Caco-2 (cell line): ENCODE measurements at regions not wholly inside any gene's neighbourhood (a gene's known extent, or its start where the extent isn't known, plus 50 kb on each side); places are given as distances from the start of the nearest gene placed in this dataset.

ENCODE experiments used
- BruUV-seq: library from RNA; stranded (reverse); fragments of 400-500 nt; replicated peaks from 2 replicates; lab custom pipeline; 2021; lab: Mats Ljungman, UMichigan
- CTCF ChIA-PET: fragments of 300-600 bp; sonication (Branson Sonifier 250); formaldehyde crosslinking; loops from one replicate; lab custom pipeline; 2022; ENCODE audit warnings: antibody characterized with exemption; lab: Charles Lee
- POLR2A ChIA-PET: fragments of 300-600 bp; sonication (Branson Sonifier 250); formaldehyde crosslinking; loops from one replicate; lab custom pipeline; 2022; ENCODE audit warnings: antibody characterized with exemption; lab: Charles Lee
- DNase-seq, 2 experiments: peaks; one replicate each; pipeline versions ENCODE4 v3.0.0 to v3.0.0-alpha.2; 2020 to 2022
- H3K27me3 ChIP-seq: replicated peaks from 2 replicates; pipeline ENCODE4 v1.6.0; 2011; ENCODE audit warnings: low read length; ENCODE audit not compliant: control insufficient read depth, insufficient read depth
- H3K36me3 ChIP-seq: 2 replicates; pipeline ENCODE4 v1.5.1; 2011; ENCODE audit warnings: low read length; ENCODE audit not compliant: control insufficient read depth, insufficient read depth
- H3K4me1 ChIP-seq: fragments of 250-450 bp; sonication (Bioruptor Pico); 2 replicates; pipeline ENCODE4 v1.5.1; 2020; ENCODE audit warnings: mild to moderate bottlenecking
- H3K4me3 ChIP-seq: 2 replicates; pipeline ENCODE4 v1.5.1; 2011; ENCODE audit warnings: low read depth, mild to moderate bottlenecking, control low read depth, low read length
- H3K9me3 ChIP-seq: fragments of 250-450 bp; sonication (Bioruptor Pico); 2 replicates; pipeline ENCODE4 v1.5.1; 2020; ENCODE audit warnings: mild to moderate bottlenecking, moderate library complexity
- H3K27ac Mint-ChIP-seq: one replicate; pipeline ENCODE4 v1.8.0; 2022; ENCODE audit warnings: mixed read lengths; ENCODE audit not compliant: unreplicated experiment
- H3K27me3 Mint-ChIP-seq: one replicate; pipeline ENCODE4 v1.8.0; 2022; ENCODE audit warnings: mixed read lengths; ENCODE audit not compliant: insufficient read depth, unreplicated experiment
- H3K36me3 Mint-ChIP-seq: one replicate; pipeline ENCODE4 v1.8.0; 2022; ENCODE audit warnings: mild to moderate bottlenecking, mixed read lengths; ENCODE audit not compliant: insufficient read depth, unreplicated experiment
- H3K4me1 Mint-ChIP-seq: one replicate; pipeline ENCODE4 v1.8.0; 2022; ENCODE audit warnings: low read depth, mixed read lengths; ENCODE audit not compliant: unreplicated experiment
- H3K4me3 Mint-ChIP-seq: one replicate; pipeline ENCODE4 v1.8.0; 2022; ENCODE audit warnings: mild to moderate bottlenecking, moderate library complexity, mixed read lengths; ENCODE audit not compliant: unreplicated experiment
- H3K9me3 Mint-ChIP-seq: one replicate; pipeline ENCODE4 v1.8.0; 2022; ENCODE audit warnings: mixed read lengths; ENCODE audit not compliant: unreplicated experiment
- intact Hi-C: fragments of 100-400 bp; cut with micrococcal nuclease; formaldehyde crosslinking; loops from one replicate; pipeline ENCODE4 v1.10.0; 2022; ENCODE audit not compliant: unreplicated experiment
- TF ChIP-seq, protein P1 (sequence below), 2 experiments: fragments of 200-600 bp in 1 of 2; IDR thresholded peaks; 1 replicate in 1 of 2; 2 replicates in 1 of 2; pipeline versions ENCODE4 v1.5.1 to v1.8.0; 2011 to 2022; ENCODE audit warnings: antibody characterized with exemption in 1 of 2, control low read depth in 1 of 2, inconsistent platforms in 1 of 2, low read depth in 1 of 2, low read length in 1 of 2, mild to moderate bottlenecking in 1 of 2, moderate library complexity in 1 of 2; ENCODE audit not compliant: insufficient read depth in 1 of 2, severe bottlenecking in 1 of 2, unreplicated experiment in 1 of 2

DNA sequence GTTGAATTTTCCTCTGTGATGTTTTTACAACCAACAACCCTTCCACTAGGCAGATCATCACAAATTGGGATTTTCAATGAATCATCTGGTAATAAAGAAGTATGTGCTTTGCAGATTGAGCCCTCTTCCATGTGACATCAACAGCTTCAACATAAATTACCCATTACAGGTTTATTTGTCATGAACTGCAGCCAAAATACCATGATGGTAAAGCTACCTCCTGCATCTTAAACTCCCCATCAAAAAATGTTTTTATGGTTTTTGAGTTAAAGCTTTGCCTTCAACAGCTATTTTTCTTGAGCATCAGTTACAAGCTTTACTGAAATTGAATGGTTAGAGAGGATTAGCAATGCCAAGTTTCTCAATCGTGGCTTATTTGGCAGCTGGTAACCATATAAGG lies 211.4 kb upstream of the TUSC1 start:
- Mint-ChIP-seq H3K9me3 (no peaks in the 10 kb centered on the region), H3K4me3 (no peak overlapping the region), H3K27me3 (no peaks in the 10 kb centered on the region), H3K36me3 (no peaks in the 10 kb centered on the region), H3K4me1 (no peaks in the 10 kb centered on the region), H3K27ac (no peak overlapping the region)
- ChIA-PET CTCF (no interaction called here), POLR2A (no interaction called here)
- TF ChIP-seq, protein P1, sequence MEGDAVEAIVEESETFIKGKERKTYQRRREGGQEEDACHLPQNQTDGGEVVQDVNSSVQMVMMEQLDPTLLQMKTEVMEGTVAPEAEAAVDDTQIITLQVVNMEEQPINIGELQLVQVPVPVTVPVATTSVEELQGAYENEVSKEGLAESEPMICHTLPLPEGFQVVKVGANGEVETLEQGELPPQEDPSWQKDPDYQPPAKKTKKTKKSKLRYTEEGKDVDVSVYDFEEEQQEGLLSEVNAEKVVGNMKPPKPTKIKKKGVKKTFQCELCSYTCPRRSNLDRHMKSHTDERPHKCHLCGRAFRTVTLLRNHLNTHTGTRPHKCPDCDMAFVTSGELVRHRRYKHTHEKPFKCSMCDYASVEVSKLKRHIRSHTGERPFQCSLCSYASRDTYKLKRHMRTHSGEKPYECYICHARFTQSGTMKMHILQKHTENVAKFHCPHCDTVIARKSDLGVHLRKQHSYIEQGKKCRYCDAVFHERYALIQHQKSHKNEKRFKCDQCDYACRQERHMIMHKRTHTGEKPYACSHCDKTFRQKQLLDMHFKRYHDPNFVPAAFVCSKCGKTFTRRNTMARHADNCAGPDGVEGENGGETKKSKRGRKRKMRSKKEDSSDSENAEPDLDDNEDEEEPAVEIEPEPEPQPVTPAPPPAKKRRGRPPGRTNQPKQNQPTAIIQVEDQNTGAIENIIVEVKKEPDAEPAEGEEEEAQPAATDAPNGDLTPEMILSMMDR (IDR thresholded peaks at IDR 0.05; ENCODE audit: insufficient read depth in 1 of 2, low read depth in 1 of 2, low read length in 1 of 2, severe bottlenecking in 1 of 2, unreplicated experiment in 1 of 2) = no peak
- intact Hi-C loops = no loop called here
- Histone ChIP-seq H3K27me3 (no peaks in the 10 kb centered on the region), H3K9me3 (no peaks in the 10 kb centered on the region), H3K4me1 (no peaks in the 10 kb centered on the region), H3K36me3 (no peaks in the 10 kb centered on the region), H3K4me3 (no peak overlapping the region)
- DNase-seq = no peak
- BruUV-seq = no TSS peak

DNA sequence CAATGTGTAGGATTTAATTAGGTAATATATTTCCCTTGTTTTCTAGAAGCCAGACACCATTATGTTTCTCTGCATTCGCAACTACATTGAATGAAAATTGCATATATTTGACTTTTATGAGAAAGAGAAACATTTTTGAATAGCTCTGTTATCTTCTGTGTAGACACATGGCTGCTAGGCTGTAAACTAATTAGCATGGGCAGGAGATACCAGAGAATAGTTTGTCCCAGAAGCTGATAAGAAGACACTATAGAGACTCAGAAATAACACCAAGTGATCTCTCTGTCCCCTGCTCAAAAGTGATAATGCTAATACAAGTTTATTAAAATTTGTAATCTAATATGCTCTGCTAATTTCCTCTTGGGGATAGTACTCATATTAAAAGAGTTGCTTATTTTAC lies 198.0 kb upstream of the TUSC1 start:
- intact Hi-C loops = no loop called here
- H3K9me3 ChIP-seq = no peaks in the 10 kb centered on the region
- TF ChIP-seq, protein P1 (IDR thresholded peaks at IDR 0.05; ENCODE audit: insufficient read depth in 1 of 2, low read depth in 1 of 2, low read length in 1 of 2, severe bottlenecking in 1 of 2, unreplicated experiment in 1 of 2) = no peak
- Mint-ChIP-seq H3K27ac (no peak overlapping the region), H3K27me3 (no peaks in the 10 kb centered on the region), H3K4me1 (no peaks in the 10 kb centered on the region), H3K36me3 (no peaks in the 10 kb centered on the region), H3K4me3 (no peak overlapping the region), H3K9me3 (no peaks in the 10 kb centered on the region)
- no peaks in the 10 kb centered on the region for H3K36me3 ChIP-seq
- ChIA-PET POLR2A (no interaction called here), CTCF (no interaction called here)
- BruUV-seq = no TSS peak
- no peak overlapping the region for H3K4me3 ChIP-seq
- H3K4me1 ChIP-seq = no peaks in the 10 kb centered on the region
- no peaks in the 10 kb centered on the region for H3K27me3 ChIP-seq
- DNase-seq = no peak

DNA sequence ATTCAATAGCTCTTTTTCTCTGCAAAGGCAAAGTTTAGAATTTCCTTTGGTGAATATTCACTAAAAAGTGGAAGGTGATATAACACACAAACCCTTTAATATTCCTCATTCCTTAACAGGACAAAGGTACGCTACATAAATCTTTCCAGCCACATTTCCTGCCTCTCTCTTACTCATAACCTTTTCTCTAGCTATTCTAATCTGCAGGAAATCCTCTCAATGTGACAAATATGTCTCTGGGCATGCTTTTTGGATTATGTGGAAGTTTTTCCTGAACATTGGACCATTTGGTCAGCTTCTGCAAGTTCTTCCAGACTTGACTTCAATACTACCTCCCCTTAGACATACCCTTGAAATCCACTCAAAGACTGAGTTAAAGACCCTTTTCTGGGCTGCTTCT lies 186.3 kb upstream of the TUSC1 start:
- Histone ChIP-seq H3K36me3 (no peaks in the 10 kb centered on the region), H3K4me1 (no peaks in the 10 kb centered on the region), H3K9me3 (no peaks in the 10 kb centered on the region), H3K4me3 (no peak overlapping the region), H3K27me3 (no peaks in the 10 kb centered on the region)
- Mint-ChIP-seq H3K27ac (no peak overlapping the region), H3K4me1 (no peaks in the 10 kb centered on the region), H3K36me3 (no peaks in the 10 kb centered on the region), H3K9me3 (no peaks in the 10 kb centered on the region), H3K4me3 (no peak overlapping the region), H3K27me3 (no peaks in the 10 kb centered on the region)
- no peak for DNase-seq
- no TSS peak for BruUV-seq
- CTCF ChIA-PET = no interaction called here
- POLR2A ChIA-PET = no interaction called here
- TF ChIP-seq, protein P1 (IDR thresholded peaks at IDR 0.05; ENCODE audit: insufficient read depth in 1 of 2, low read depth in 1 of 2, low read length in 1 of 2, severe bottlenecking in 1 of 2, unreplicated experiment in 1 of 2) = no peak
- intact Hi-C loops = no loop called here
